Mucosa of rectum (tissue), 2 donors: ENCODE measurements at regions not wholly inside any gene's neighbourhood (a gene's known extent, or its start where the extent isn't known, plus 50 kb on each side); places are given as distances from the start of the nearest gene placed in this dataset.
"Not testable (repeated sequence)": the region's sequence is repeated elsewhere in the genome, so short reads cannot be mapped to it uniquely, and the experiment has no call there.

Experiments used
- H3K27ac ChIP-seq, 2 donors: one replicate each; pipeline ENCODE4 v1.7.0; 2013; ENCODE audit warnings: inconsistent platforms in 2 of 2, low read depth in 2 of 2, low read length in 2 of 2
- H3K27me3 ChIP-seq, 2 donors: one replicate each; pipeline ENCODE4 v1.7.0; 2013; ENCODE audit warnings: low read length in 2 of 2; ENCODE audit not compliant: control insufficient read depth in 2 of 2, insufficient read depth in 2 of 2
- H3K36me3 ChIP-seq, 2 donors: one replicate each; pipeline ENCODE4 v1.7.0; 2013; ENCODE audit warnings: low read length in 2 of 2; ENCODE audit not compliant: control insufficient read depth in 2 of 2, insufficient read depth in 2 of 2
- H3K4me1 ChIP-seq, 2 donors: one replicate each; pipeline ENCODE4 v1.7.0; 2013; ENCODE audit warnings: low read length in 2 of 2, mild to moderate bottlenecking in 1 of 2; ENCODE audit not compliant: control insufficient read depth in 2 of 2, insufficient read depth in 2 of 2
- H3K4me3 ChIP-seq, 2 donors: one replicate each; pipeline ENCODE4 v1.7.0; 2013; ENCODE audit warnings: low read length in 2 of 2
- H3K9ac ChIP-seq, 2 donors: one replicate each; pipeline ENCODE4 v1.7.0; 2013; ENCODE audit warnings: low read length in 2 of 2, low read depth in 1 of 2, mild to moderate bottlenecking in 1 of 2
- H3K9me3 ChIP-seq, 2 donors: one replicate each; pipeline ENCODE4 v1.7.0; 2013; ENCODE audit warnings: low read length in 2 of 2; ENCODE audit not compliant: control insufficient read depth in 2 of 2
- donor health status: healthy.
- donor health status: Normal muscosa, but diverticular disease.

GRCh38 chr4:101699441-101700124 lies 90.9 kb upstream of the BANK1 start:
- Histone ChIP-seq H3K9me3 (no peaks in the 10 kb centered on the region), H3K4me3 (no peak overlapping the region), H3K27me3 (no peaks in the 10 kb centered on the region), H3K36me3 (no peaks in the 10 kb centered on the region), H3K4me1 (no peaks in the 10 kb centered on the region), H3K9ac (no peak overlapping the region), H3K27ac (no peak overlapping the region)

- H3K4me3 ChIP-seq, result no peak overlapping the region
- no peaks in the 10 kb centered on the region for H3K4me1 ChIP-seq
- no peak overlapping the region for H3K9ac ChIP-seq
Observed at GRCh38 chr4:101697266-101697665, 93.3 kb upstream of the BANK1 start.

DNA sequence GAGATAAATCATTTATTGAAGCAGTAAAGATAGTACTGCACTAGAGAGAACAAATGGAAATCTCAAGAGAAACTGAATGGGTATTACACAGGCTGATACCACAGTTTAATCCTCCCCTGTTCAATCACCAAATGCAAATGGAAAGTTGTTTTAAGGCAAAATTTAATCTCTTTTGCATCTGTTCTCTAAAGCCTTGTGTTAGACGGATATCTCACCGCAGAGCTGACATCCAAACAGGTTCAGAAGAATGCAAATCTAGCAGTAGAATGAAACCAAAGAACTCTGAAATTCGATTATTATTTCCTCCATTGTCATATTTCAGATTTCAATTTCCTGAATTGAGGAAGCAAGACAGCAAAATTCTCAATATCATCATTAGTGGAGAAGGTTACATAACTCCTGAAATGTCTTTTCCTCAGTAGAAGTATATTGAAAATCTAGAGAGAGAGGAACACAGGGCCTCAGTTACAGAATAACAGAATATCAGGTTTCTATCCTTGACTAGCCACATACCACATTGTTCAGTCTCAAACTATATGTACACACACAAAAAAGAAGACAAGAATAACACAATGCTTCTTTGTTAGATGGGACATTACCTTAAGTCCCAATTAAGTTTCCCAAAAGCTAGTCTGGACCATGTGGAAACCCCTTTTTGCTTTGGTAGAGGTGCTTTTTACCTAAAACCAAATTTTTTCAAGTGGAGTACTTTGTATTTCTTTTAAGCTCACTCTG lies 94.1 kb upstream of the BANK1 start:
- H3K9me3 ChIP-seq, result no peaks in the 10 kb centered on the region
- H3K27me3 ChIP-seq, result no peaks in the 10 kb centered on the region
- H3K36me3 ChIP-seq, result no peaks in the 10 kb centered on the region
- H3K27ac ChIP-seq, result no peak overlapping the region
- no peak overlapping the region for H3K9ac ChIP-seq
- H3K4me1 ChIP-seq, result no peaks in the 10 kb centered on the region
- no peak overlapping the region for H3K4me3 ChIP-seq

More at GRCh38 chr4:101697266-101697665, 93.3 kb upstream of the BANK1 start:
- Histone ChIP-seq H3K27me3 (no peaks in the 10 kb centered on the region), H3K9me3 (no peaks in the 10 kb centered on the region), H3K36me3 (no peaks in the 10 kb centered on the region), H3K27ac (no peak overlapping the region)

DNA sequence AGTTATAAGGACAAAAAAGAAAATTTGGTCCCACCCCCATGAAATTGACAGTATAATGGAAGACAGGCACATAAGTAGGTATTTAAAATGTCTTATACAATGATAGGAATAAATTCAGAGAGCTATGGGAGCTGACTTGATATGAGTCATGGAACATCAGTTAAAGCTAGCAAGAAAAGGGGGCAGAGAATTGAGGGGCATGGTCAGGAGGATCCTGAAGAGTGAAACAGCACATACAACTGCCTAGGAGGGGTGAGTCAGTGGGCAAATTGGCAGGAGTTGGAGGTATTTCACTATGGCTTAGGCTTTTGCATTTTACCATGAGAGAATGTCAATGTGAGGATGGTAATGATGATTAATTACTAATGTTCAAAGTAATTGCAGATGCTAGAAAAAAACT lies 95.4 kb upstream of the BANK1 start:
- Histone ChIP-seq H3K36me3 (no peaks in the 10 kb centered on the region), H3K4me3 (no peak overlapping the region), H3K9me3 (no peaks in the 10 kb centered on the region), H3K4me1 (no peaks in the 10 kb centered on the region), H3K9ac (no peak overlapping the region), H3K27ac (no peak overlapping the region), H3K27me3 (no peaks in the 10 kb centered on the region)

DNA sequence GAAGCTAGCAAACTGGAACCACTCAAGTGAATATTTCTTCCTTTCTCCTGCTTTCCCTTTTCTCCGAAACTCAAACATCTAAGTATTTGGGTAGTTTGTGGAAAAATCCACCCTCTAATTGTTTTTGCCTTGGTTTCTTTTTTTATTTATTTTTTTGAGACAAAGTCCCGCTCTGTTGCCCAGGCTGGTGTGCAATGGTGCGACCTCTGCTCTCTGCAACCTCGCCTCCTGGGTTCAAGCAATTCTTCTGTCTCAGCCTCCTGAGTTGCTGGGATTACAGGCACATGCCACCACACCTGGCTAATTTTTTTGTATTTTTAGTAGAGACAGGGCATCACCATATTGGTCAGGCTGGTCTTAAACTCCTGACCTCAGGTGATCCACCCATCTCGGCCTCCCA lies 96.1 kb upstream of the BANK1 start:
- not testable (repeated sequence) for H3K9me3 ChIP-seq, H3K4me3 ChIP-seq, H3K9ac ChIP-seq, H3K36me3 ChIP-seq, H3K4me1 ChIP-seq, H3K27me3 ChIP-seq, H3K27ac ChIP-seq

GRCh38 chr4:101693842-101694398 lies 96.6 kb upstream of the BANK1 start:
- no peak overlapping the region for H3K4me3 ChIP-seq
- H3K27ac ChIP-seq, result no peak overlapping the region
- H3K36me3 ChIP-seq, result no peaks in the 10 kb centered on the region
- no peak overlapping the region for H3K9ac ChIP-seq
- no peaks in the 10 kb centered on the region for H3K27me3 ChIP-seq
- no peaks in the 10 kb centered on the region for H3K4me1 ChIP-seq
- no peaks in the 10 kb centered on the region for H3K9me3 ChIP-seq

GRCh38 chr4:101689220-101689619 lies 101.3 kb upstream of the BANK1 start:
- Histone ChIP-seq H3K36me3 (no peaks in the 10 kb centered on the region), H3K9ac (no peak overlapping the region), H3K4me1 (no peaks in the 10 kb centered on the region), H3K9me3 (no peaks in the 10 kb centered on the region), H3K4me3 (no peak overlapping the region), H3K27ac (no peak overlapping the region), H3K27me3 (no peaks in the 10 kb centered on the region)

GRCh38 chr4:101685126-101685525 lies 105.4 kb upstream of the BANK1 start:
- Histone ChIP-seq H3K27ac (no peak overlapping the region), H3K4me3 (no peak overlapping the region), H3K9ac (no peak overlapping the region), H3K36me3 (no peaks in the 10 kb centered on the region), H3K9me3 (no peaks in the 10 kb centered on the region), H3K27me3 (no peaks in the 10 kb centered on the region), H3K4me1 (no peaks in the 10 kb centered on the region)

GRCh38 chr4:101682946-101683345 lies 107.6 kb upstream of the BANK1 start:
- Histone ChIP-seq H3K4me3 (no peak overlapping the region), H3K9me3 (no peaks in the 10 kb centered on the region), H3K4me1 (no peaks in the 10 kb centered on the region), H3K27ac (no peak overlapping the region), H3K9ac (no peak overlapping the region), H3K27me3 (no peaks in the 10 kb centered on the region), H3K36me3 (no peaks in the 10 kb centered on the region)

DNA sequence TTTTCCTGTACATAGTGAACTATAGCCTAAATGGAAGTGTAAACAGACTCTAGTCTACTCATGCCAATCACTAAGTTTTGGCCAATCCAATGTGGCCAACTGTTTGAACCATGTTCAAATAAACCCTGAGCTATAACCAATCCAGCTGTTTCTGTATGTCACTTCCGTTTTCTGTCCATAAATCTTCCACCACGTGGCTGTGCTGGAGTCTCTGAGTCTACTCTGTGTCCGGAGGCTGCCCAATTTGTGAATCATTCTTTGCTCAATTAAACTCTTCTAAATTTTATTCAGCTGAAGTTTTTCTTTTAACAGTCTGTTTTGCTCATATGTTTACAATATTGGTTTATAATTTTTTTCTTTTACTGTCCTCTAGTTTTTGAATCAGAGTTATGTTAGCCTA lies 112.3 kb upstream of the BANK1 start:
- no peaks in the 10 kb centered on the region for H3K36me3 ChIP-seq
- H3K9ac ChIP-seq, result no peak overlapping the region
- H3K4me3 ChIP-seq, result no peak overlapping the region
- no peaks in the 10 kb centered on the region for H3K9me3 ChIP-seq
- H3K27me3 ChIP-seq, result no peaks in the 10 kb centered on the region
- H3K4me1 ChIP-seq, result no peaks in the 10 kb centered on the region
- H3K27ac ChIP-seq, result no peak overlapping the region
